GM23338 (cell line): ENCODE measurements at regions not wholly inside any gene's neighbourhood (a gene's known extent, or its start where the extent isn't known, plus 50 kb on each side); places are given as distances from the start of the nearest gene placed in this dataset.
"Not testable (repeated sequence)": the region's sequence is repeated elsewhere in the genome, so short reads cannot be mapped to it uniquely, and the experiment has no call there.

Experiments used
- ATAC-seq: fragments of 200-7000 bp; cut with Tn5 transposase; 3 replicates; pipeline ENCODE4 v1.9.1; 2020
- DNase-seq: peaks from one replicate; pipeline ENCODE4 v3.0.0-alpha.2; 2015; ENCODE audit warnings: low spot score
- H2AFZ ChIP-seq: fragments of 200-600 bp; sonication (generic); 2 replicates; pipeline ENCODE4 v1.8.0; 2016; ENCODE audit warnings: antibody characterized with exemption, mild to moderate bottlenecking, moderate library complexity
- H3F3A ChIP-seq: fragments of 200-600 bp; sonication (generic); replicated peaks from 2 replicates; pipeline ENCODE4 v1.8.0; 2017; ENCODE audit warnings: antibody characterized with exemption, mixed run types, low read depth
- H3K27ac ChIP-seq: fragments of 200-600 bp; sonication (generic); 2 replicates; pipeline ENCODE4 v1.6.1; 2016; ENCODE audit warnings: low read depth
- H3K27me3 ChIP-seq: fragments of 200-600 bp; sonication (generic); 2 replicates; pipeline ENCODE4 v1.8.0; 2016; ENCODE audit warnings: mild to moderate bottlenecking, mixed run types, moderate library complexity; ENCODE audit not compliant: insufficient read depth
- H3K36me3 ChIP-seq: fragments of 200-600 bp; sonication (generic); 2 replicates; pipeline ENCODE4 v1.8.0; 2016; ENCODE audit warnings: mild to moderate bottlenecking; ENCODE audit not compliant: insufficient read depth
- H3K4me1 ChIP-seq: fragments of 200-600 bp; sonication (generic); 2 replicates; pipeline ENCODE4 v1.8.0; 2016; ENCODE audit warnings: mild to moderate bottlenecking, moderate library complexity; ENCODE audit not compliant: insufficient read depth
- H3K4me2 ChIP-seq: fragments of 200-600 bp; sonication (generic); 2 replicates; pipeline ENCODE4 v1.7.1; 2017; ENCODE audit warnings: mixed run types
- H3K4me3 ChIP-seq: fragments of 200-600 bp; sonication (generic); 2 replicates; pipeline ENCODE4 v1.6.1; 2016; ENCODE audit warnings: mixed run types
- H3K79me2 ChIP-seq: fragments of 200-600 bp; sonication (generic); replicated peaks from 2 replicates; pipeline ENCODE4 v1.8.0; 2017; ENCODE audit warnings: mild to moderate bottlenecking; ENCODE audit not compliant: insufficient read depth
- H3K9me2 ChIP-seq: fragments of 200-600 bp; sonication (generic); 2 replicates; pipeline ENCODE4 v1.8.0; 2017; ENCODE audit not compliant: insufficient read depth
- H4K20me1 ChIP-seq: fragments of 200-600 bp; sonication (generic); replicated peaks from 2 replicates; pipeline ENCODE4 v1.8.0; 2017; ENCODE audit warnings: mild to moderate bottlenecking; ENCODE audit not compliant: insufficient read depth
- H3K27ac Mint-ChIP-seq: 2 replicates; pipeline ENCODE4 v1.8.0; 2020; ENCODE audit warnings: inconsistent platforms, mild to moderate bottlenecking, moderate library complexity, mixed read lengths
- H3K27me3 Mint-ChIP-seq: 3 replicates; pipeline ENCODE4 v1.8.0; 2022; ENCODE audit warnings: low read depth, mild to moderate bottlenecking, moderate library complexity, mixed read lengths, inconsistent platforms; ENCODE audit not compliant: insufficient read depth, poor library complexity
- H3K36me3 Mint-ChIP-seq: 3 replicates; pipeline ENCODE4 v1.8.0; 2021; ENCODE audit warnings: low read depth, mild to moderate bottlenecking, inconsistent platforms, moderate library complexity, mixed read lengths
- H3K4me1 Mint-ChIP-seq: 3 replicates; pipeline ENCODE4 v1.8.0; 2020; ENCODE audit warnings: mild to moderate bottlenecking, inconsistent platforms, mixed read lengths
- H3K4me3 Mint-ChIP-seq: 3 replicates; pipeline ENCODE4 v1.8.0; 2021; ENCODE audit warnings: moderate library complexity, mild to moderate bottlenecking, inconsistent platforms, mixed read lengths
- H3K9me3 Mint-ChIP-seq: 3 replicates; pipeline ENCODE4 v1.8.0; 2020; ENCODE audit warnings: moderate library complexity, mild to moderate bottlenecking, inconsistent platforms, mixed read lengths
- CREB1 ChIP-seq: fragments of 250-450 bp; sonication (Bioruptor Pico); IDR thresholded peaks from 2 replicates; pipeline ENCODE4 v1.5.0; 2020; ENCODE audit warnings: low read depth, mild to moderate bottlenecking, moderate library complexity
- EZH2 ChIP-seq: fragments of 200-600 bp; sonication (generic); IDR thresholded peaks from one replicate; pipeline ENCODE4 v1.8.0; 2017; ENCODE audit warnings: antibody characterized with exemption, mild to moderate bottlenecking, low read depth; ENCODE audit not compliant: unreplicated experiment
- EZH2phosphoT487 ChIP-seq: fragments of 200-600 bp; sonication (generic); IDR thresholded peaks from one replicate; pipeline ENCODE4 v1.8.1; 2018; ENCODE audit warnings: antibody characterized with exemption; ENCODE audit not compliant: unreplicated experiment
- STAT1 ChIP-seq: IDR thresholded peaks from one replicate; pipeline ENCODE4 v1.6.1; 2016; ENCODE audit warnings: antibody characterized with exemption; ENCODE audit not compliant: unreplicated experiment
- ZNF114 ChIP-seq: fragments of 250-450 bp; sonication (Bioruptor Pico); IDR thresholded peaks from 2 replicates; pipeline ENCODE4 v1.5.0; 2020; ENCODE audit warnings: mild to moderate bottlenecking, moderate library complexity
- ZNF331 ChIP-seq: fragments of 250-450 bp; sonication (Bioruptor Pico); IDR thresholded peaks from 2 replicates; pipeline ENCODE4 v1.5.0; 2020; ENCODE audit warnings: low read depth, mild to moderate bottlenecking, moderate library complexity
- TF ChIP-seq, protein P1 (sequence below): IDR thresholded peaks from 2 replicates; pipeline ENCODE4 v1.6.1; 2016; ENCODE audit warnings: antibody characterized with exemption

DNA sequence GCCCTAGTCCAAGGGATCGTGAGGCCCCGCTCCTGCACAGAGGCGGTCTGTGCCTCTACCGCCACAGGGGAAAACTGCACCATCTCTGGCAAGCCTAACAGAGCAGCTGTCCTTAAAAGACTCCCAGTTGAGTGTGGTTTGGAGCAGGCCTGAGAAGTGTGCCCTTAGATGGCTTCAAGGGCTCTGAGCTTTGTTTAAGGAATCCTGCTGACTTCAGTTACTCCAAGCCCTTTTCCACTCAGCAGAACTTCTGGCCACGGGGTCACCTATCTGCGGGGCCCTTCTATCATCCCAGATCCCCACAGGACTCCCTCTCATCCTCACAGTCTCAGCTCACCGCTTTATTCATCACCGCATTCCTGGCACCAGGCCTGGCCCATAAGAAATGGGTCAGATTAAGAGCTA is 131.5 kb downstream of the CCDC74A start:
- H3K4me1 Mint-ChIP-seq, result no peaks in the 10 kb centered on the region

DNA sequence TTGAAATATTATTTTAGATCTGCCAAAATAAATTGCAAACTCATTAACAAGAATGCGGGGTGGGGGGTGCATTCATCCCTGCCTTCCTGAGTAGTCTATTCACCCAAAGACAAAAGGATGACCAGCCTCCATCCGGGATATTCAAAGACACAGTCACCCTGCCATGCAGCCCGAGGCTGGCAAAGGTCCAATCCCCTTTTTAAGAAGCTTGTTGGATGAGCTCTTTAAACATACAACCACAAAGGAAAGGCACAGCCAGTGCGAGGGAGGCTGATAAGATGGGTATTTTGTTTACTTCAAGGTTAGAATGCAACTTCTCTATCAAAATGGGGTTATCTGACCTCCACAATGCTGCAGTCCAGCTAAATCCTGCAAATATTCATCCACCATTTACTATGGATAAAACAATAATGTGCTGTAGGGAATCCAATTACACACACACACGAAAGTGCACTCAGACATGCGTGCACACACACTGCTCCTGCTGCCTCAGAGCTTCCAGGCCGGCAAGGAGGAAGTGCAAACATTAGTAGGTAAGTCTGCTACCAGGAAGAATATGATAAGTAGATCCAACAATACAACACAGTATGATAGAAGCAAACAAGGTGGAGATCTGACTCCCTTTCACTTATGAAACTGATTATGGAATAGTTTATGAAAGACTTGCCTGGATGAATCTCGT is 133.6 kb downstream of the CCDC74A start:
- not testable (repeated sequence) for H3K4me3 ChIP-seq, H3K27me3 ChIP-seq, H3K36me3 Mint-ChIP-seq, H3K4me1 Mint-ChIP-seq, H3K27ac Mint-ChIP-seq, H3K36me3 ChIP-seq, H3F3A ChIP-seq, ATAC-seq, H3K4me3 Mint-ChIP-seq, DNase-seq, H3K9me2 ChIP-seq, H3K79me2 ChIP-seq, H2AFZ ChIP-seq, H3K27ac ChIP-seq, H3K27me3 Mint-ChIP-seq, H4K20me1 ChIP-seq, H3K4me2 ChIP-seq, H3K4me1 ChIP-seq
- peaks cover 11% of the 10 kb centered on the region; the same call in 2 of the 3 replicates for H3K9me3 Mint-ChIP-seq

More for the DNA sequence above, 131.5 kb downstream of the CCDC74A start:
- H3K27me3 Mint-ChIP-seq, result peaks cover 5% of the 10 kb centered on the region
- H3K27ac ChIP-seq, result no peak overlapping the region
- no peak overlapping the region for H3K4me3 ChIP-seq
- TF ChIP-seq ZNF331 (CRISPR knock-in tag), result no peak
- TF ChIP-seq, protein P1, sequence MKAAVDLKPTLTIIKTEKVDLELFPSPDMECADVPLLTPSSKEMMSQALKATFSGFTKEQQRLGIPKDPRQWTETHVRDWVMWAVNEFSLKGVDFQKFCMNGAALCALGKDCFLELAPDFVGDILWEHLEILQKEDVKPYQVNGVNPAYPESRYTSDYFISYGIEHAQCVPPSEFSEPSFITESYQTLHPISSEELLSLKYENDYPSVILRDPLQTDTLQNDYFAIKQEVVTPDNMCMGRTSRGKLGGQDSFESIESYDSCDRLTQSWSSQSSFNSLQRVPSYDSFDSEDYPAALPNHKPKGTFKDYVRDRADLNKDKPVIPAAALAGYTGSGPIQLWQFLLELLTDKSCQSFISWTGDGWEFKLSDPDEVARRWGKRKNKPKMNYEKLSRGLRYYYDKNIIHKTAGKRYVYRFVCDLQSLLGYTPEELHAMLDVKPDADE, result no peak
- TF ChIP-seq EZH2phosphoT487, result no peak
- no peak for TF ChIP-seq EZH2
- no peak for TF ChIP-seq ZNF114 (CRISPR knock-in tag)
- no peak for TF ChIP-seq STAT1
- no peak for TF ChIP-seq CREB1 (CRISPR knock-in tag)
- H3K9me2 ChIP-seq, result no peaks in the 10 kb centered on the region
- H3K36me3 ChIP-seq, result no peaks in the 10 kb centered on the region
- H3F3A ChIP-seq, result no peaks in the 10 kb centered on the region
- no peak for DNase-seq
- no peaks in the 10 kb centered on the region for H3K27me3 ChIP-seq
- H3K27ac Mint-ChIP-seq, result no peak overlapping the region
- H3K9me3 Mint-ChIP-seq, result peaks cover 11% of the 10 kb centered on the region; the same call in 2 of the 3 replicates
- H4K20me1 ChIP-seq, result no peaks in the 10 kb centered on the region
- H3K79me2 ChIP-seq, result no peaks in the 10 kb centered on the region
- ATAC-seq, result no peak
- H2AFZ ChIP-seq, result no peak overlapping the region
- no peaks in the 10 kb centered on the region for H3K4me1 ChIP-seq
- H3K4me3 Mint-ChIP-seq, result no peak overlapping the region
- H3K36me3 Mint-ChIP-seq, result no peaks in the 10 kb centered on the region
- no peak overlapping the region for H3K4me2 ChIP-seq

DNA sequence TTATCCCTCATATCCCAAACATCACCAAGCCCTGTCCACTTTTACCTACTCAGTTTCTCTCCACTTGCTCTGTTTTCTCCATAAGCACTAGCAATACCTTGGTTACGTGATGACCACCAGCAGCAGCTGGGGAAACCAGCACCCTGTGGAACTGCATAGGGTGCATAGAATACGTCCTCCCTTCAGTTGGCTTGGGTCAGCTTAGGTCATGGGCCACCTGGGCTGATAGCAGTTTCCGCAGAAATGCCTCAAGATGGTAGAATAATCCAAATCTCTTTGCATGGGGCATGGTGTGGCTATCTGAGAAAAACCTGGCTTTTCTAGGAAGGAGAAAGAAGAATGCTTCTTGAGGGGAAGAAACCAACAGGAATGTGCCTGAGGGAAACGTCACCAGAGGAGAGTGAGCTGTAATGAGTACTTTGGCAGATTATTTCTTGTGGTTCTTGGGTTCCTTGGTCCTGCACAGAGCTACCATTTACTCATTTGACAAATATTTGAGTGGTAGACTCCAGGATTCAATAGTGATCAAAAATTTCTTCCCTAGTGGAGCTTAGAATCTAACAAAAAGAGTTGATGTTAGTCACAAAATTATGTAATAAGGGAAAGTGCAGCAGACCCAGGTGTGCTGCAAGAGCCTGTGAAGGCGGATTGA is 134.3 kb downstream of the CCDC74A start:
- not testable (repeated sequence) for H3K4me1 Mint-ChIP-seq, H3K4me3 ChIP-seq, ATAC-seq, H3K36me3 Mint-ChIP-seq, H3K4me2 ChIP-seq, H4K20me1 ChIP-seq, H3K79me2 ChIP-seq, H3K9me3 Mint-ChIP-seq, H3K36me3 ChIP-seq, DNase-seq, H3K4me1 ChIP-seq, H3K27me3 Mint-ChIP-seq, H3F3A ChIP-seq, H3K27ac Mint-ChIP-seq, H3K9me2 ChIP-seq, H2AFZ ChIP-seq, H3K27me3 ChIP-seq, H3K4me3 Mint-ChIP-seq, H3K27ac ChIP-seq

DNA sequence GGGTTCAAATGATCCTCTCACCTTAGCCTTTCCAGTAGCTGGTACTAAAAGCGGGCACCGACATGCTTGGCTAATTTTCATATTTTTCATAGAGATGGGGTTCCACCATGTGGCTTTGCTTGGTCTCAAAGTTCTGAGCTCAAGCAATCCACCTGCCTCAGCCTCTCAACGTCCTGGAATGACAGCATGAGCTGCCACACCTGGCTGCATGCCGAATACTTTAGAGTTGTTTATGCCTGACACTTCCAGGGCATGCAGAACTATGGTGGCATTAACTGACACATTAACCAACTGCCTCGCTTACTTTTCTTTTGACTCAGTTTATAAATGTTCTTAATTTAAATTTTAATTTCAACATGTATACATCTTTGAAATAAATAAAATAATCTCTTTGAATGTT is 135.8 kb downstream of the CCDC74A start:
- not testable (repeated sequence) for DNase-seq

DNA sequence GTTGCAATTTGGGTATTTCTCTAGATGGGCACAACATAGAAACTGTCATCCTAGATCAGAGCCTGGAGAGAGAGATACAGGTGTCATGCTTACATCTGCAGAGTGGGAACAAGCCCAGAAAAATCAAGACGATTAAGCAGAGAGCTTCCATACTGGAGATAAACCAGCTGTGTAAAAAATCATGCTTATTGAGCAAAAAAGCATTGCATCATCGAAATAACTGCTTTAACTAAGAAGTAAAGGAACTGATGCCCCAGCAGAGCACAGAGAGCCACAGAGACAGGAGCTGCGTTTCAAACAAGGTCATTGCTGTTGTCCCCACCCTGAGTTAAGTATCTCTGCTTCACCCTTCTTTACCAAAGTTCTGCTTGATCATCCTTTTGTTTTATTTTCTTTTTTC is 138.0 kb downstream of the CCDC74A start:
- ATAC-seq, H3K4me3 Mint-ChIP-seq, H3K9me2 ChIP-seq, H3K79me2 ChIP-seq, H3K36me3 ChIP-seq, H3K27me3 Mint-ChIP-seq, H3K36me3 Mint-ChIP-seq, DNase-seq, H3F3A ChIP-seq, H3K27me3 ChIP-seq, H4K20me1 ChIP-seq, H2AFZ ChIP-seq, H3K4me2 ChIP-seq, H3K4me1 Mint-ChIP-seq, H3K4me1 ChIP-seq, H3K27ac Mint-ChIP-seq, H3K27ac ChIP-seq, H3K4me3 ChIP-seq: not testable (repeated sequence)
- peaks cover 19% of the 10 kb centered on the region for H3K9me3 Mint-ChIP-seq

More for the DNA sequence above, 135.8 kb downstream of the CCDC74A start:
- H3K4me3 Mint-ChIP-seq, H3K27me3 Mint-ChIP-seq, ATAC-seq, H3F3A ChIP-seq, H3K4me3 ChIP-seq, H3K4me2 ChIP-seq, H3K4me1 Mint-ChIP-seq, H3K9me3 Mint-ChIP-seq, H3K9me2 ChIP-seq, H3K27me3 ChIP-seq, H3K36me3 ChIP-seq, H3K27ac ChIP-seq, H3K79me2 ChIP-seq, H2AFZ ChIP-seq, H3K4me1 ChIP-seq, H4K20me1 ChIP-seq, H3K27ac Mint-ChIP-seq, H3K36me3 Mint-ChIP-seq: not testable (repeated sequence)
